Activated CD8-positive, alpha-beta memory T cell treated with anti-CD3 and anti-CD28 coated beads for 1 hour (primary cell): ENCODE measurements at regions not wholly inside any gene's neighbourhood (a gene's known extent, or its start where the extent isn't known, plus 50 kb on each side); places are given as distances from the start of the nearest gene placed in this dataset.

Experiments used
- DNase-seq, 2 donors: peaks; one replicate each; pipeline ENCODE4 v3.0.0-alpha.2; 2020; ENCODE audit warnings: low read depth in 1 of 2; ENCODE audit errors: extremely low read depth in 1 of 2

DNA sequence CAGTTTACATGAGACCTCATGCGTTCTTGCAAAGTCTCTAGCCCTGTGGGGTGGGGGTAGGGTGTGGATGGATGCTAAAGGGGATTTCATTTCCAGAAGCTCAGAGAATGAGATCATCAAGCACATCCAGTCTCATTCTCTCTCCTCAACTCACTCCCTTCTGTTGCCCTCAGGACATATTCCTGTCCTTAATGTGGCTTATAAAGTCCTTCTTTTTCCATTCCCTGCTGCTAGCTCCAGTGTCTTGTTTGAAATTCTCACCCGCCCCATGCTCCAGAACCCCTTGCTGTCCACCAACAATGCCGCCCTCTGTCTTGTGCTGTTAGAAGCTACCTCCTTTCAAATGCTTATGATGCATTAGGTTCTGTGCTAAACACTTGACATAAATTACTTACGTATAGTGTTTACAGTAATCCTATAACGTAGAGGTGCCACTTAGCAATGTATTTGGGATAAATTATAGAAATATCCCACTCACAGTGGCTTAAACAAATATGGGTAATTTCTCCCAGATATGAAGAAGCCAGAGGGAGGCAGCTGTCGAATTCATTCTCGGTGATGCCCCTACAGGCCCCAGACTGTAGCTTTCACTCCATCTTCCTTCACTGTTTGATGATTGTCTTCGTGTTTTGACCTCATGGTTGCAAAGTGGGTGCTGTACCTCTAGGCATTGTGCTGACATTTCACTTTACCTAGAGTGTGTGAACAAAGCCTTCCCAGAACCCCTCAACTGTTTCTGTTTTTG is 273.1 kb upstream of the TBL1XR1 start:
- DNase-seq = no peak

DNA sequence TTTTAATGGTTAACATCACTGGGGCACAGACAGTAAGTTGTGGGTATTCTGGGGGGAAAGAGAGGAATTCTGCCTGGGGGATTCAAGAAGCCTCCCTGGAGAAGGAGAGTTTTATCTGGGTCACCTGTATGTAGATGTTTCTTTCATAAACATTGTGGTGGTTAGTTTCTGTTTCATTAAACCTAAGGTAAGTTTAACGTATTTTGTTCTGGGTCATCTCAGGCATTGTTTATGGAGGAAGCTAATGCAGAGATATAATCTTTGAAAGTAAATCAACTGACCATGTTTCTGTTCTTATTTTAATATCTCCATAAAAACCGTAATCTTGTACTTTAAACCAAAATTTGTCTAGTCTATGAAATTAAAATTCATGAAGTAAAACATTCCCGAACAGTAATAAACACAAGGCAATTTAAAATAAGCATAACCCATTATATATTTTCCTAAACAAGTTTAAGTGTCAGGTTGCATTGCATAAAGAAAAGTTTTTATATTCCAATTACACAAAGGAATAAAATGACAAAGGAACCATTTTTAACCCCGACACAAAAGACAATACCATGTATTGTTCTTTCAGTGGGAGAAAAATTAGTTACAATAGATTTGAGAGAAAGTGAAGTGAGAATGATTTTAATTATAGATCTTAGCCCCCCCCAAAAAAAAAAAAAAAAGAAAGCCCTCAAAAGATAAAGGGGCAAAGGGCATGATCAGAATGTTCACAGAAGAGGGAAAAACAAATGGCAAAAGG is 274.6 kb upstream of the TBL1XR1 start:
- DNase-seq = no peak

DNA sequence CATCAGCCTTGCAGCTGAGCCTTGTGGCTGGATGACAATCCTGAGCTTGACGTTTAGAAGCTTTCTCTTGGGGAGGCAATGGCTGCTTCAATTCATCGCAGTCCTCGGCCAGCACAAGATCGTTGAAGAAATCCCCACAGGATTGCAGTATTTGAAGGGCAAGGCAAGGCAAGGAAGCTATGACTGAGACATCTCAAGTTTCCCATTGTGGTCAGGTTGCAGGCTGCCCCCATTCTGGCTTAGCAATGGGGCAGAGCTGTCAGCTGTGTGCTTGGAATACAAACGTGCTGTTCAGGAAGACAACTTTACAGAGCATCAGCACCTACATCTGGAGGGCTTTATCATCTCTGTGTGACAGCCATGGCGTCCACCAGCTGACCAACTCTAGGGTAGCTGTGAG is 275.9 kb upstream of the TBL1XR1 start:
- no peak for DNase-seq

DNA sequence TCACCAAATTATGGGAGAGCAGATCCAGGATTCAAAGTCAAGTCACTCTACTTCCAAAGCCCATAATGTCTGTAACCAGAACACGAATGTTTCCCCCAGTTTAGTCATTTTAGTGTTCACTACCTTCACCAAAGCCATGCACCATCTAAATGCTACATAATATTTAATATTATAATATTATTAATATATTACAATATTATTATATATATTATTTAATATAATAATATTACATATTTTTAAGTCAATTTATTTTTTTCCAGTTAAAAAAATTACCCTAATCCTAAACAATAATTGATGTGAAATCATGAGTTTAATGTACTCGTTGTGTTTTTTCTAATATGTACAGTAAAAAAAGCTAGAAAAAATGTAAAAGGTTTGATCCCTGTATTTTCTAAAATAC is 276.6 kb upstream of the TBL1XR1 start:
- DNase-seq = no peak

DNA sequence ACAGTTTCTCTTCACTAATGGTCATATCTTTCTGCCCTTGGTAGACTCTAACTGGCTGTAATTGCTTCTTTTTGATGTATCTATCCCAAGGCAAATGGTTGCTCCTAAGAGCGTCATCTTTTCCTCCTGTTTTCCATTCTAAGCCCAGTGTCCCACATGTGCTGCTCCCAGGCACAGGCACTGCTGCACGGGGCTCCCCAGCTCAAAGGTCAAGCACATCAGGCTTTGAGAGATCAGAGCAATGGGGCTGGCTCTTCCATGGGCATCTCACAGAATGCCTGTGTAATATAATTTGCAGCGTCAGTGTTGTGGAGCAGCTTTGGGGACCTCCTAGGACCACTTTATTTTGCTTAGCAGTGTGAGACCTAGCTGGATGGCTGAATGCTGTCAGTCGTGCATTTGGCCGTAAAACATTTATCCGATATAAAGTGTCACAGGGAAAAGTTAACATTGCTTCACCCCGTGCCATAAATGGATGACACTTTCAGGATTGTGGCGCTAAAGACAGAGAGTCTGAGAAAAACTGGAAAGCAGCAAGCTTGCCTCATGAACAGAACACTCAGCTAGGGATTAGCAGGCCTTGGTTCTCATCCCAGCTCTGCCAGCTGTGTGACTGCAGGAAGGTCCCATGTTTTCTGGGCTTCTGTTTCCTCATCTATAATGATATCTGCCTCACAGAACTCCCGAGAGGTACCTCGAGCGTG is 277.5 kb upstream of the TBL1XR1 start:
- DNase-seq = no peak

DNA sequence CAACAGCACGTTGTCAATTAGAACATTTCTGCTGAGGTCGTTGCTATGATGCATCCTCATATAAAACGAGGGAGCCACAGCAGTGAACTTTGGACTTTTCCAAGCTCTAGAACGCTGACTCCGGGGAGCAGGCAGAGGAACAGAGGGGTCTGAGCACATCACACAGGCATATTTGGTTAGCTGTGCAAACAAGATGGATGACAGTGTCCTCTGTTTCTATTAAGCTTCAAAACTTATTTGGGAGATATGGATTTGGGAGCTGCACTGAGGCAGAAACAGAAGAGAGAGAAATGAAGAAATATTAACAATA is 278.0 kb upstream of the TBL1XR1 start:
- DNase-seq = no peak

DNA sequence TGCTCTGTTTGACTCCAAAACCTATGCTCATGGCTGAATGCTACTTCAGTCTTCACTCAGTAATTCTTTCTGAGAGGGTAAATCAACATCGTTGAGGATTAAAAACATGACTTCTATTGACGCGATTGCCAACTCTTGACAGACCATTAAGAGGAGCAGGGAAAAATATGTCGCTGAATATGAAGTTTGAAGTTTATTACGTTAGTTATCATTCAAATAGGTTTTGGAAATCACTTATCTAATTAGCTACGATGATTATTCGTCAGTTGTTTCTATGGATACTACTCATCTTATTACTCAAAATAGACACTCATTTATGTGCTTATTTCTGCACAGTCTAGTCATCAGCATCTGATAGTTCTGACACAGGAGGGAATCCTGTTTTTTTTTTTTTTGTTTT is 279.2 kb upstream of the TBL1XR1 start:
- DNase-seq = no peak

DNA sequence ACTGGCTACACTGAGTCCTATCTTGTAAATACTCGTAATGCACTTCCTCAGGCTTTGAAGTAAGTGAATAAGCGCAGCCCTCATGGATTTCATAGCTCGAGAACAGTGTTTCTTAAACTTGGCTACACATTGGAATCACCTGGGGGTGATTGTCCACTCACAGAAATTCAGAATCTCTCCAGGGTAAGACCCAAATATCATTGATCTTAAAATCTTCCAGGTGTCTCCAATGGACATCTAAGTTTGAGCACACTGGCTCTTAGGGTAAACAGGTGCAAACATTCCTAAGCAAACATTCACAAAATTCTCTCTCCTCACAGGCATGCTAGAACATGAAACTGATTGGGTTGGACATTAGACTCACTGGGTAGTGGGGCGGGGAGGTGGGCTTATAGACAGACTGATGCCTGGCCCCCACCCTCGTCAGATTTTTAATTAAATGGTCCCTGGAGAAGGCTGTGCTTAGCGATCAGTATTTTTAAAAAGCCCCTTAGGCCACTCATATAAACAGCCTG is 279.7 kb upstream of the TBL1XR1 start:
- DNase-seq = no peak

DNA sequence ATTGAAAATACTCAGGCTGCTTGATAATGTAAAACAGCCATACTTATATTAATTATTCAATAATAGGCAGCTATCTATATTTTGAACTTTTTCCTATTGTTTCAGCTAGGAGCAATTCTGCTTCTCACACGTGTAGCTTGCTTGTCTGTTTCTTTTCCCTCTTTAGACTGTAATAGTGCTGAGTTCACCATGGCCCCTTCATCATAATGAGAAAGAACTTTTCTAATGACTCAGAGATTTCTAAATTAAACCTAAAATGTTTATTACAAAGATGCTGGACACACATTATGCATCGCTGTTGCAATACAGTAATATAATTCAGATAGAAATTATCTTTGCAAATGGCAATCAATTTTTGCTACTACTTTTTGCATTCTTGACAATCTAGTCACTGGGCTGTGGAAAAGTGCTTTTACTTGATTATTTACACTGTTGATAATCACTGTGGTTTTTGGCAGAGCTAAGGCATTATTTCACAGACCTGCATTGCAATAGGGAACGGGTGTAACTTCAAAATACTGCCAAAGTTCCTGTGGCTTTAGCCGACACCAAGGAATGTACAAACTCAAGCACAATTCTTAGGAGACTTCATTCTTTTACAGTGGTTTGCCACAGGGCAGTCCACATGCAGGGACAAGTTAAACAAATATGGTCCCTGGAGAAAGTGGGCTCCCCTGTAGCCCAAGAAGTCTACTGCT is 281.0 kb upstream of the TBL1XR1 start:
- DNase-seq = no peak

DNA sequence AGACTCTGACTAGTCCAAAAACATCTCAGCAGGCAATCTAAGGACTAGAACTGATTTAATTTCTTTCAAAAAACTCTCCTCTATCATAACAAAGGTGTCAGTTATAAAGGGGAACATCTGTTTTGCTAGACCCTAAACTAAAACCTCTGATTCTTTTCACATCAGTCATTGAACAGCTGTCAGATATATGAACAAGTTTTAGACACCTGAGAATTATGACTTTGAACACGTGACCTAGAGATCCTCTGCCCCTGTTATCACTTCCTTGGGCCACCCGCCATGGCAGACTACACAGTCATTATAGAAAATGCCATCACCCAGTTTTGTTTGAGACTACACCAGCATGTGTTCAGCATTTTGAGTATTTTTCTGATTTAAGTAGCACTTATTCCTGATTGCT is 282.3 kb upstream of the TBL1XR1 start:
- no peak for DNase-seq

DNA sequence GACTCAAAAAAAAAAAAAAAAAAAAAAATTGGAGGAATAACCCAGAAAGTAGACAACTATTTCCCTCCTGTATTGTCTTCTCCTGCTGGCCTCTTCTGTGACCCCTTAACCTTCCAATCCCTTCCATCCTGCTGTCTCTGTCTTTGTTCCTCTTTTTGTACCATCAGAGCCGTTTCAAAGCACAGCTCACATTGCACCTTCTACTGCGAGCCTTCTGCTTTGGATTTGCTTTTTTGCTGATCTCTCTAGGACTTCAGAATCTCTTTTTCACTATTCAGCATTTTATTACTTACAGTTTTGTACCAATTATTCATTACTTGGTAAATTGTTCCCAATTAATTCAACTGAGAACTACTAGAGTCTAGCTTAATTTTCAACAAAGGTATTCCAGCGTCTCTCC is 284.0 kb upstream of the TBL1XR1 start:
- DNase-seq = no peak

DNA sequence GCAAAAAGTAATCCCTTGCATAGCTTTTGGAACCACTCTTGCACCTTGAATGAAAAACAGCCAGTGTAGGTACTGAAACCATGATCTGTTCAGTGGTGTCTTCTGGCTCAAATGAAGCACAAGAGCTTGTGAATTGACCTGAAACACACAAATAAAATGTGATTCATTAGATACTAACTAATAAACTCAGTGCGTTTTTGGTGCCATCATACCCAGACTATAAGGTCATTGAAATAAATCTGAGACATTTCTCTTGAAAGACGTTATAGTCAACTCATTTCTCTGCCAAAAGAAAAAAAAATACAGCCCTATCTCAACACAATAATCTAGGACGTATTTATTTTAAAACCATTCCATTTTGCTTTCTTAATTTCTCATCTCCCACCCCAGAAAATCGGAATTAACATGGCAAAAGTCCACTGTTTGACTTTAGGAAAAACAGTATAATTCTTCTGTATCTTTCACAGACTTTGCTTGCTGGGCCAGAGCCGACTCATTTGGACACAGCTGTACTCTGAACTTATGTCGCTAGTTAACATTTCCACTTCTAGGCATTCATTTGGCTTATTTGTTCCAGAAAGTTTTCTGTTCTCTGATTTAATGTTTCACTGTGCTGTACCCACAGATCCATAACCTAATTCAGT is 284.9 kb upstream of the TBL1XR1 start:
- DNase-seq = no peak

DNA sequence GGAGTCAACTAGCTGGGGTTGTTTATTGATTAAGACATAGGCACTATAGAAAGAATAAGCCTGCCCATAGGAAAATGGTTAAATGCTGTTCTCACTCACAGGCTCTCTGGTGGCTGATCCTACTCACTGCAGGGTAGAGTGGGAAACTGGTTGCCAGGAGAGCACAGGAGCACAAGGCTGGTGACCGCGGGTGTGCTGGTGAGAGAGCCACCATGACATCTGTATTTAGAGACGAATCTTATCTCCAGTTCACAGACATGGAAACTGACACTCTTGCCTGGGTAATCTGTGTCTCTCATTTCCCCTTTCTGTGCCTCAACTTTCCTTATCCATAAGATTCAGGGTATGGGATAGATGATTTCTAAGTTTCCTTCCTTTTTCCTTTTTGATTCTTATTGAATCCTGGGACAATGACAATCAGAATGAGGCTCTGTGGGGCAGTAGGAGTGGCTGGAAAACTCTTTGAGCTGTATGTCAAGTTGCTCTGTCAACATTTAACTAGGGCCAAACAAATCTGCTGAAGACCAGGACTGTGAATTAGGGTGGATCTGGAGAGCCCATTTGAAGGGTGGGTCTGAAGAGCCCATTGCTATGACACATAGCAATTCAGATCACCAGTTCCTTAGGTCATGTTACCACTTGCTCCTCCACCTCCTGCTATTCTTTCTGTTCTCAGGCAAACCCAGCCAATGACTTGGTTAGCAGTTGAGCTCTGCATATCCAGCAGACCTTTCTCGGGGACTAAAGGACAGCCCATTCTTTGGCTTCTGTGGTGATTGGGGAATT is 286.1 kb upstream of the TBL1XR1 start:
- no peak for DNase-seq

DNA sequence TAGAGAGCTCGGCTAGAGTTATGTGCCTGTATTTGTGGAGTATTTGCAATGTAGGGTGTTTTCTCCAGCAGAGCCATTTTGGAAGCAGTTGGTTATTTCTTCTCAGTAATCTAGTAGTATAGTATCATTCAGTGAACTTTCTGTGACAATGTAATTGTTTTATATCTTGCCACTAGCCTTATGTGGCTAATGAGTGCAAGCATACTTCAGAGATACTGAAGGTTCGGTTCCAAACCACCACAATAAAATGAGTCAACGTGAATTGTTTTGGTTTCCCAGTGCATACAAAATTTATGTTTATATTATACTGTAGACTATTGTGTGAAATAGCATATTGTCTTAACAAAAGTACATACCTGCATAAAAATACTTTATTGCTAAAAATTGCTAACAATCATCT is 286.9 kb upstream of the TBL1XR1 start:
- no peak for DNase-seq

DNA sequence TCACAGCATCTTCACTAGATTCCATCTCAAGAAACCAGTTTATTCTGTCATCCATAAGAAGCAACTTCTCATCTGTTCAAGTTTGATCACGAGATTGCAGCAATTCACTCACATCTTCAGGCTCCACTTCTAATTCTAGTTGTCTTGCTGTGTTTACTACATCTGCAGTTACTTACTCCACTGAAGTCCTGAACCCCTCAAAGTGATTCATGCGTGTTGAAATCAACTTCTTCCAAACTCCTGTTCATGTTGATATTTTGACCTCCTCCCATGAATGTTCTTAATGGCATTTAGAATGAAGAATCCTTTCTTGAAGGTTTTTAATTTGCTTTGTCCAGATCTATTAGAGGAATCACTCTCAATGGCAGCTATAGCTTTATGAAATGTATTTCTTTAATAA is 287.6 kb upstream of the TBL1XR1 start:
- DNase-seq = no peak

DNA sequence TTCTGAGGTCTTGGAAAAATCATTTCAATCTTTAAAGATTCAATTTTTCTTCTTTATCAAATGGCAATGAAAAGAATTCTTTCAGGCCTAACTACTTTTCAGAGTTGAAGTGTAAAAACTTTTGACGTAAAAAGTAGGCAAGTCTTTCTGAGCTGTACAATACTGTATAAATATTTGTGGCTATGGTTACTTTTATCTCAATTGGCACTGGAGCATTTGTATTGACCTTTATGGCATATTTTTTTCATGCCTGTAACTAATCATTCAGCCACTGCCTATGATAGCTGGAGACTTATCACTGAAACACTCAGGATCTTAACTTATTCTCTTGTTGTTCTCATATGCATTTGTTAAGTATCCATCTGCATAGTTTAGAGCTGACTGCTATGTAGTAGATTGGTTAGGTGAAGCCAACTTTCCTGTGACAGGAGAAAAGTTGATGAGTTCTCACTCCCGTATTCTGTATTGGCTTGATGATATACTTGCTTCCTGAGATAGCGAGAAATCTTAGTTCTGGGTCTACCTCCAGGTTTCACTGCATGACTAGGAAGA is 290.4 kb upstream of the TBL1XR1 start:
- no peak for DNase-seq

DNA sequence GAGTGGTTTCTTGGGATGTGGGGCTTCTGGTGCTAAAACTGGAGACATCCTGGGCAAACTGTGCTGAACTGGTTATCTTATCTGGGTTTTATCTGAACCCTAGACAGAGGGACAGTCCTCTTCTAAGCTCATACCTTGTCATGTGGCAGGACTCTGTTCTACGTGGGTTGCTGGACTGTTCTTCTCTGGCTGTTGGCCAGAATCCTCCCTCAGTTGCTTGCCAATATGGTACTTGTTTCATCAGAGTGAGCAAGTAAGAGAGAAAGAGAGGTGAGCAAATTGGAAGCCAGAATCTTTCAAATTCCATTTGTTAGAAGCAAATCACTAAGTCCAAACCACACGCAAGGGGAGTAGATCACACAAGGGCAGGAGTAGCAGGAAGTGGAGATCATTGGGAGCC is 291.5 kb upstream of the TBL1XR1 start:
- DNase-seq = no peak

DNA sequence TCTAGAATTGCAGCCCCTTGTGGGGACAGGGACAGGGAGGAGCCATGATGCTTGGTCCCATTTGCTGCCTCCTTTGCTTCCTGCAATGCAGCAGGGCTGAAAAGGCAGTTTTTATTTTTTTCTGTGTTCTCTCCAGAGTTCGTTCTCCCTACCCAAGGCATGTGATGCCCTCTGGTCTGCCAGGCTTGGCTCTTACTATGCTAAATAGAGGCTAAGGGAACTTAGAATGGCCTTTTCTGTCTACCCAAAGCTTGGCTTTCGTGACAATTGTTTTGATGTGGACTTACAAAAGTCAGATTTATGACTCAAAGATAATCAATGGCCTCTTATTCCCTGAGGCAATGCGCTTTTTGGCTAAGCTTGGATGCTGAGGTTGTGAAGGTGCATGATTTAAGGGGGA is 293.3 kb upstream of the TBL1XR1 start:
- no peak for DNase-seq

DNA sequence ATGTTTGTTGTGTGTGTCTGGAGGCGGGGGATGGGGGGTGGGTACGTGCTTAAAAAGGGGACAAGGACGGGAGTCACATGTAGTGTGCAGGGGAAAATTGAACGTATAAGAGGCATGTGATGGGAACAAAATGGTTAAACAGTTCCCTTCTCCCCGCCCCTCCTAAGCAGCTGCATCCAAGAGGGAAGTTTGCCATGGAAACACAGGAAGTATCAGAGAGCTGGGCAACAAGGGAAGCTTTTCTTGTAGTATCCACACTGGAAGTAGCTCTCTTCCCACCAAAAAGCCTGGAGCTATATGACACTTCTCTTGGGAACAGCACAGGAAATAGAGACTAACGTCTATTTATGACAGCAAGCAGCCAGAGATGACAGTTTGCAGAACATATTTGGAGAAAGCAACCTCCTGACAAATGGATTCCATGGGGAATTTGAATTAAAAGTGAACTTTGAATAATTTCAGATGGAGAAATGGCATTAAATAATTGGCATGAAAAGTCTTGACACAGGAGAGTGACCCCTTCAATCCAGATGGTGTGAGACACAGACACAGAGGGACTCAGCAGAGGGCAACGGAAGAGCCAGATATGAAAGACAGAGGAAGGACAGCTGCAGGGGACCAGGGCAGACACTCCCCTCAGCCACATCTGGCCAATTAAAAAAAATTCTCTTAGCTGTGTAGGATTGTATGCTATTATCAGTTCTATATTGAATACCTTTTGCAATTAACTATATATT is 294.2 kb upstream of the TBL1XR1 start:
- DNase-seq = no peak
